ENCODE measurements at regions not wholly inside any gene's neighbourhood (a gene's known extent, or its start where the extent isn't known, plus 50 kb on each side); places are given as distances from the start of the nearest gene placed in this dataset.

GRCh38 chr6:45808042-45808645 lies 207.5 kb downstream of the CLIC5 start:
- TF ChIP-seq SIN3A (IDR thresholded peaks at IDR 0.05; ENCODE audit: borderline replicate concordance, insufficient read depth, low read length) (no peak), POLR2AphosphoS5 (IDR thresholded peaks at IDR 0.05; ENCODE audit: low read depth, low read length) (no peak), TAF1 (IDR thresholded peaks at IDR 0.05; ENCODE audit: borderline replicate concordance, insufficient read depth, low read length) (no peak)
- TF ChIP-seq, protein P1, sequence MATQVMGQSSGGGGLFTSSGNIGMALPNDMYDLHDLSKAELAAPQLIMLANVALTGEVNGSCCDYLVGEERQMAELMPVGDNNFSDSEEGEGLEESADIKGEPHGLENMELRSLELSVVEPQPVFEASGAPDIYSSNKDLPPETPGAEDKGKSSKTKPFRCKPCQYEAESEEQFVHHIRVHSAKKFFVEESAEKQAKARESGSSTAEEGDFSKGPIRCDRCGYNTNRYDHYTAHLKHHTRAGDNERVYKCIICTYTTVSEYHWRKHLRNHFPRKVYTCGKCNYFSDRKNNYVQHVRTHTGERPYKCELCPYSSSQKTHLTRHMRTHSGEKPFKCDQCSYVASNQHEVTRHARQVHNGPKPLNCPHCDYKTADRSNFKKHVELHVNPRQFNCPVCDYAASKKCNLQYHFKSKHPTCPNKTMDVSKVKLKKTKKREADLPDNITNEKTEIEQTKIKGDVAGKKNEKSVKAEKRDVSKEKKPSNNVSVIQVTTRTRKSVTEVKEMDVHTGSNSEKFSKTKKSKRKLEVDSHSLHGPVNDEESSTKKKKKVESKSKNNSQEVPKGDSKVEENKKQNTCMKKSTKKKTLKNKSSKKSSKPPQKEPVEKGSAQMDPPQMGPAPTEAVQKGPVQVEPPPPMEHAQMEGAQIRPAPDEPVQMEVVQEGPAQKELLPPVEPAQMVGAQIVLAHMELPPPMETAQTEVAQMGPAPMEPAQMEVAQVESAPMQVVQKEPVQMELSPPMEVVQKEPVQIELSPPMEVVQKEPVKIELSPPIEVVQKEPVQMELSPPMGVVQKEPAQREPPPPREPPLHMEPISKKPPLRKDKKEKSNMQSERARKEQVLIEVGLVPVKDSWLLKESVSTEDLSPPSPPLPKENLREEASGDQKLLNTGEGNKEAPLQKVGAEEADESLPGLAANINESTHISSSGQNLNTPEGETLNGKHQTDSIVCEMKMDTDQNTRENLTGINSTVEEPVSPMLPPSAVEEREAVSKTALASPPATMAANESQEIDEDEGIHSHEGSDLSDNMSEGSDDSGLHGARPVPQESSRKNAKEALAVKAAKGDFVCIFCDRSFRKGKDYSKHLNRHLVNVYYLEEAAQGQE (IDR thresholded peaks at IDR 0.05; ENCODE audit: insufficient read depth in 1 of 2, low read depth in 2 of 2, low read length in 2 of 2): peak in 1 of 2 experiments; percentile 65; a peak in 1 of 4 replicates

DNA sequence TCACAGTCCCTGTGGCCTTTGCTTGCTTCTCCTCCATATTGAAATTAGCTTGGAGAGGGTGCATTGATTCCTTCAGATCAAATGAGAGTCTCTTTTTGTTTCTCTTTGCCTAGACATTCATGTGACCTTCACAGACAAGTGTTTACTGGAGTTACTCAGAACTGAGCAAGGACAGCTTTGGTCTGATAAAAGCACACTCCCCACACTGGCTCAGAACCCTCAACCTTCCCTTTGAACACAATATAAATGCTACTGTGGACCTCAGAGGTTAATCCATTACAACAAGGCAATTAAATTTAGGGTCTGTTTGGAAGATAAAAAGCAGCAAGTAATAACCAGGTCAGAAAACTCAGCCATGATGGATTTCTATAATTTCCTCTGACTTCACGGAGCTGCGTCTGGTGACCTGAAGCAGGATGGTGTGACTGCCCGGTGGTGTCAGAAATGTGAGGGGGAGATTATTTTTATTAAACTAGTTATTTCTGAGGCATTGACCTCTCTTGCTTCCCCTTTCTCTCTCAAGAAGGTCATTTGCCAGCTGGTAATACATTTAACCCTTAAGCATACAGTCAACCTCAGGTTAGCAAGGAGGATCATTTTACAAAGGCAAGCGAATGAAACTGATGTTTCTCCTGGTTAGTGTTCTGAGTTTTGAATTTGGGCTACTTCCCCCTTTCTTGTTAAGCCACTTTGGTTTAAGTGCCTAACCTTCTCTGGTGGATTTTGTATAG lies 208.2 kb downstream of the CLIC5 start:
- TF ChIP-seq FOXP2 (optimal IDR thresholded peaks at IDR 0.05; ENCODE audit: borderline replicate concordance, extremely low read depth, extremely low read length, insufficient read depth) (no peak), SIN3A (IDR thresholded peaks at IDR 0.05; ENCODE audit: borderline replicate concordance, insufficient read depth, low read length) (no peak), TAF1 (IDR thresholded peaks at IDR 0.05; ENCODE audit: borderline replicate concordance, insufficient read depth, low read length) (no peak), POLR2AphosphoS5 (IDR thresholded peaks at IDR 0.05; ENCODE audit: low read depth, low read length) (no peak)
- TF ChIP-seq, protein P1 (IDR thresholded peaks at IDR 0.05; ENCODE audit: insufficient read depth in 1 of 2, low read depth in 2 of 2, low read length in 2 of 2): no peak

GRCh38 chr6:45806172-45806571 lies 209.5 kb downstream of the CLIC5 start:
- TF ChIP-seq SIN3A (IDR thresholded peaks at IDR 0.05; ENCODE audit: borderline replicate concordance, insufficient read depth, low read length) (no peak), TAF1 (IDR thresholded peaks at IDR 0.05; ENCODE audit: borderline replicate concordance, insufficient read depth, low read length) (no peak)
- TF ChIP-seq, protein P1 (IDR thresholded peaks at IDR 0.05; ENCODE audit: insufficient read depth in 1 of 2, low read depth in 2 of 2, low read length in 2 of 2): no peak

- TF ChIP-seq, protein P1 (IDR thresholded peaks at IDR 0.05; ENCODE audit: insufficient read depth in 1 of 2, low read depth in 2 of 2, low read length in 2 of 2): no peak
Measured at GRCh38 chr6:45803071-45803470, 212.6 kb downstream of the CLIC5 start.
